ENCODE measurements at regions not wholly inside any gene's neighbourhood (a gene's known extent, or its start where the extent isn't known, plus 50 kb on each side); places are given as distances from the start of the nearest gene placed in this dataset.
"Not testable (repeated sequence)": the region's sequence is repeated elsewhere in the genome, so short reads cannot be mapped to it uniquely, and the experiment has no call there.

GRCh38 chr10:23885853-23886252 is 323.1 kb upstream of the KIAA1217 start:
- no peak for DNase-seq

DNA sequence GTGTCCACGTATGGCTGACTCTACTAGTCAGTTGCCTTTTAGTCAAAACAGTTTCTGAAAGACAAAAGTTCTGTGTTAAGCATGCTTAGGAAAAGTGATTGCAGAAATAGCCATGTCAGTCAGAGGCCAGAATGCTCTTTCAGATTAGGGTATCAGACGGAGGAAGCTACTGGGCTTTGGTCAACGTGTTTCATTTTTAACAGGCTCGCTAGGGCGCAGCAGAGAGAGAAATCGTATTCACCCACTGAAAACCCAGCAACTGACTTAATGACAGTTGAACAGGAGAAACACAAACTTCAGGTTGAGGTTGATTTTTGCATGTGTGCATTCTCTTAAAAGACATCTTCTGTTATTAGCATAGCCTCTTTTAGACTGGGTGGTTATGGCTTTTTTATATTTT is 322.6 kb upstream of the KIAA1217 start:
- no peak for DNase-seq

DNA sequence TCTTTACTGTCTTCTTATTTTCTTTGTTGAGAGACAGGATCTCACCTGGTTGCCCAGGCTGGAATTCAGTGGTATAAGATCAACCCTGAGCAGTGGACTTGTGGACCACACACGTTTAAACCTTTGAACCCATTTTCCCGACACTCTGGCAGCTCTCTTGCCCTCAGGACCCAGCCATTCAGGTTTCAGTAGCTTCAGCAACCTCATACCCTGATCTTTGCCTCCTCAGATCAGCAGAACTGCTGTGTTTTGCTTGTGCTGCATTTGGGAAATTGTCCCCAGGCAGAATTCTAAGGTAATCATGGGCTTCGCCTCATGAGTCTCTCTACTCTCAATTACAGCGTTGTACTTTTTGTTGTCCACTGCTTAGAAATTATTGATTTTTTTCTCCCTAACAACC is 317.6 kb upstream of the KIAA1217 start:
- DNase-seq: no peak

GRCh38 chr10:23892296-23892695 is 316.6 kb upstream of the KIAA1217 start:
- DNase-seq: no peak

DNA sequence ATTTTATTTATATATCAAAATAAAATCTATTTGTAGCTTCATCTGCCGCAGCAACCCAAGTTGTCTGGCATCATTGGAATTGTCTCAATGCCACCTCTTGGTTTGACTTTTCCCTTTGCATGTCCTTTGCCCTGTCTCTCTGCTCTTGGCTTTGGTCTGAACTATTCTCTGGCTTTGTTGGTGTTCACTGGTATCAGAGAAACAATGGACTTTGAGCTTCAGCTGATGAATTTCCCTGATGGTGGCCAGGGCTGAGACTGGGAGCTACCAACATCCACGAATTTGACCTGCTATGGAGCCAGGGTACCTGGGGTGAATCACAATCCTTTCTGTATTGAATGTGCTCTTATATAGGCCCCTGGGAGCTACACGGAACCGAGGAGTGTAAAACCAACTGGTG is 311.7 kb upstream of the KIAA1217 start:
- DNase-seq: no peak

GRCh38 chr10:23897861-23898260 is 311.1 kb upstream of the KIAA1217 start:
- DNase-seq: no peak

GRCh38 chr10:23899166-23899565 is 309.8 kb upstream of the KIAA1217 start:
- no peak for DNase-seq

GRCh38 chr10:23910291-23910690 is 298.6 kb upstream of the KIAA1217 start:
- DNase-seq: no peak

GRCh38 chr10:23912884-23913404 is 296.0 kb upstream of the KIAA1217 start:
- DNase-seq: no peak

DNA sequence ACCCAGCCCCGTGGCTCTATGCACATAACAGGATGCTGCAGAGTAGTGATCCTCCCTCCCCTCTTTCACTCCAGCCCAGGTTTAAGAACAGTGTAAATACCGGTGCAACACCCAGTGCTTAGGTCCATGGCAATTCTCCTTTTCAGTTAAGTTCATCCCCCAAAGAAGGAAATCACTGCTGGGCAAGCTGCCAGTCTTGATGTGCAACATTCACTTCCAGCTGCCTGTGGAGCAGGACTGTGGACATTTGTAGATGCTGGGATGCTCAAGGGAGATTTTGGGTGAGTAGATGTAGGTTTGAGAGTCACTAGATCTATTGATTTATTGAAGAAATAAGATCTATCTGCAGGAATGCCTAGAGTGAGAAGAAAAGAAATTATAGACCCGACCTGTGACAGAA is 294.3 kb upstream of the KIAA1217 start:
- no peak for DNase-seq

DNA sequence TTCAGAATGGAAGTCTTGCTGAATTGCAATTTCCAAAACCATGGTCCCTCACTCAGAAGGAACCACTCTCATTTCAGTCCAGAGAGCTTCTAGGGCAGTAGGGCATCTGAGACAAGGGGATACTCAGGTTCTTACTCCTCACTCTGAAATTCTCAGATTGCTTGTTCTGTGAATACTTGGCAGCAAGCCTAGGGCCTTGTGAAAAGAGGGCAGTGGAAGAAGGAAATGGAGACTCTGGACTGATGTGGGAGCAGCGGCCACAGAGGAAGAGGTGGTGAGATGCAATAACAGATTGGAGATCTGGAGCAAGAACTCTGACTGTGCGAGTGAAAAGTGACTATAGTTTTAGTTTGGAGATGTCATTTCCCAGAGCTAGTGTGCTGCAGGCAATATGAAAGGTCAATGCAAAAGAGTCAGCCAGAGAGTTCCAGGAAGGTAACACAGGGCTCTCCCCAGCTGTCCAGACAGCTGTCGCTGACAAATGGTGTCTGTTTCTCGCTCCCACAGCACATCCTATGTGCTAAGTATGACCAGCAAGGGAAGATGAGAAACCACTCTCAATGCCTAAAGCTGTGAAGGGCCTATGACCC is 291.6 kb upstream of the KIAA1217 start:
- no peak for DNase-seq

DNA sequence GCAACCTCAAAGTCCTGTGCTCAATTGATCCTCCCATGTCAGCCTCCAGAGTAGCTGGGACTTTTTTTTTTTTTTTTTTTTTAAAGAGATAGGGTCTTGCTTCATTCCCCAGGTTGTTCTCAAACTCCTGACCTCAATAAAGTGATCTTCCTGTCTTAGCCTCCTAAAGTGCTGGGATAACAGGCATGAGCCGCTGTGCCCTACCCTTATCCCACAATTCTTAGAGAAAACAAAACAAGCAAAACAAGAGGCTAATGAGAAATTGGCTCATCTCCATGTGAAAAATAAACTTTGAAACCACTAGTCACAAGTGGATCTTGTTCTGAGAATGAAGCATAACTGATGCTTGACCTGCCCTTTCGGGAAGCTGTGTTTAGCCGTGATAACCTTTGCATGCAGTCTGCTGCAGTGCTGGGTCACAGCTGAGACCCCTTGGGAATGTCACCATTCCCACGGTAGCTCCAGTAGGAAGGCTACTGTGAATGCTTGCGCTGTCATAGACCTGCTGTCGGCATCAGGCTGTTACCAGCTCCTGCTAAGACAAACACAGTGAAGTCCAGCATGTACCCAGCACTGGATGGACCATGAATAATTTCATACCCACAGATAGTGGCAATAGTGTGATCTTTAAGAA is 290.7 kb upstream of the KIAA1217 start:
- DNase-seq: no peak

GRCh38 chr10:23918839-23919238 is 290.1 kb upstream of the KIAA1217 start:
- DNase-seq: no peak

GRCh38 chr10:23927576-23928325 is 281.2 kb upstream of the KIAA1217 start:
- no peak for DNase-seq

- not testable (repeated sequence) for DNase-seq
Observed at GRCh38 chr10:23934023-23934422, 274.9 kb upstream of the KIAA1217 start.

- DNase-seq: no peak
Observed at GRCh38 chr10:23945845-23946244, 263.1 kb upstream of the KIAA1217 start.

DNA sequence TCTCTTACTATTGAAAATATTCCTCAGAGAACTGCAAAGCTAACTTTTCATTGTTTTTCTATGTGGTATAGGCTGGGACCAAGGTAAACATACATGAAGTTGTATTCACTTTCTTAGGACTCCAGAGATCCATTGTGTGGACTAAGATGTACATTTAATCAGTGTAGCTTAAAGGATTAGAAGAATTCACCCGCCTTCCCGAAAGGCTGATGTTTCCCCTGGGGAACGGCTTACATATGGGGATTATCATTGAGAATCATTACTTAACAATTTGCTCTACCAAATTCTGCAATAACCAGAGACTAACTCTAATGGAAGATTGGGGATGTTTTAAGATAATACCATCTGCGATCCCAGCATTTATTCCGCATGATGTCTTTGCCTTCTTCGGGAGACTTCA is 257.1 kb upstream of the KIAA1217 start:
- DNase-seq: no peak

GRCh38 chr10:23955456-23956225 is 253.3 kb upstream of the KIAA1217 start:
- no peak for DNase-seq

DNA sequence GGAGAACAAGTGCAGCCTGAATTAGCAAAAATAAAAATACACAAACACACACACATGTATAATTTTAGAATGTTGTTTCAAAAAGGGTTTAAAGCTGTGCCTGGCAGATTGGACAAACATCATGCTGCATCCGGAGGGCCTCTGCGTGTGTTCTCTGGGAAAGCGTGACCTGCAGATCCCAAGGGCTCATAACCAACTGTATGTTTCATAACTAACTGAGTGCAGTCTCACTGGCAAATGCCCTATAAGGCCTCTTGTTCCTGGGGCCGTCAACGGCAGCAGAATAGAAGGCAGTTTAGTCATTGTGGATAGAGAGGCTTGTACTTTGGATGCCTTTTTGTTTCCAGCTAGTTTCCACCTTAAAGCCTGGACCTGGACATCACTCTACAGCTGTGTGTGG is 243.8 kb upstream of the KIAA1217 start:
- no peak for DNase-seq

- no peak for DNase-seq
Observed at GRCh38 chr10:23965880-23966279, 243.1 kb upstream of the KIAA1217 start.

DNA sequence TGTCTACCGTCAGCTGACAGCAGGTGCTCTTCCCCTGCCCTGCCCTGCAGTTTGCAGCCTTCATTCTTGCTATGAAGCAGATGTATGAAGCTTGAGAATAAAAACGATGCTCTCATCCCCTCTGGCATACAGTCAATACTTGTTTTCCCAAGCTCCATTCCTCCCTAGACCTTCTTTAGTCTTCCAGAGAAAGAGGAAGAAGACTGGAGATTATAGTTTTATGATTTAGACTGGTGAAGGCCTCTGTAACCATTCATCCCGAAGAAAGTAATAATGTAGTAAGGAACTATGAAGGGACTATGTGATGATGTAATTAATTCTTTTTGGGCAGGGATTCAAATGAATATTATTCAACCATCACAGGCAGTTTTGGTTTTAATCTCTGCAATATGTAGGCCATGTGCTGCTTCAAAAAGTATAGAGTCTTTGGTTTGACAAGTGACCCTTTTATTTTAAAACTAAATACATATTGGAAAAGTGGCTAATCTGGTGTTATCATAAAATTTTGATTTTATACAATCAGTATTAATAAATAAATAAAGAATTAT is 242.4 kb upstream of the KIAA1217 start:
- no peak for DNase-seq

DNA sequence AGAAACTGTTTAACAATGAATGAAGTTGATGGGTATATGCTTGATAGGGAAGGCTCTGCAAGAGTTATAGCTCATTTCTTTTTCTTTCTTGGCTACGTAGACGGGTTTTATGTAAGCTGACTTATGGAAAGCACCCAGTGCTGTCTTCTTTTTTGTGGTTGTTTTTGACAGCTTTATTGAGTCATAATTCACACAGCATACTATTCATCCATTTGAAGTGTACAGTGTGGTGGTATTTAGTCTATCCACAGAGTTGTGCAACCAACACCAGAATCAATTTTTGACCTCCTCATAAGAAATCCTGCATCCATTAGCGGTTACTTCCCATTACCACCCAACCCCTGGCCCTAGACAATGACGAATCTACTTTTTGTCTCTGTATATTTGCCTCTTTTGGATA is 240.6 kb upstream of the KIAA1217 start:
- DNase-seq: no peak

GRCh38 chr10:23974746-23975272 is 234.1 kb upstream of the KIAA1217 start:
- no peak for DNase-seq
